ENCODE measurements at regions not wholly inside any gene's neighbourhood (a gene's known extent, or its start where the extent isn't known, plus 50 kb on each side); places are given as distances from the start of the nearest gene placed in this dataset.

DNA sequence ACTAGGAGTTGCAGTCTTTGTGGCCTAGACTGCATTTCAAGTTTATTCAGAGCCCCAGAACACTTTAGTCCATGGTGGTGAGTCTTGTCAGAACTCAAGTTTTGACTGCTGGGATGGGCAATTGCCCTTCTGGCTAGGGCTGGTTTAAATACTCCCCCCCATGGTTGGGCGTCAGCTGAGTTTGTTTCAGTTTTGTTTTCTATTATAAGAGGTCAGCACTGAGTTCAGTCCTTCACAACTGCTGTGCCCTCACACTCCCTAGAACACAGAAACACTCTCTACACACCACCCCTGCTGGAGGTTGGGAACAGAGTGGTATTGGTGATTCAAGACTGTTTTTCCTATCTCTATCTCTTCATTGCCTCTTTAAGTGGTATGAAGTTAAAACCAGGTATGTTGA is 217.0 kb downstream of the GUCY2F start:
- ChIA-PET POLR2A (no interaction called here), CTCF (no interaction called here)
- TF ChIP-seq, protein P1, sequence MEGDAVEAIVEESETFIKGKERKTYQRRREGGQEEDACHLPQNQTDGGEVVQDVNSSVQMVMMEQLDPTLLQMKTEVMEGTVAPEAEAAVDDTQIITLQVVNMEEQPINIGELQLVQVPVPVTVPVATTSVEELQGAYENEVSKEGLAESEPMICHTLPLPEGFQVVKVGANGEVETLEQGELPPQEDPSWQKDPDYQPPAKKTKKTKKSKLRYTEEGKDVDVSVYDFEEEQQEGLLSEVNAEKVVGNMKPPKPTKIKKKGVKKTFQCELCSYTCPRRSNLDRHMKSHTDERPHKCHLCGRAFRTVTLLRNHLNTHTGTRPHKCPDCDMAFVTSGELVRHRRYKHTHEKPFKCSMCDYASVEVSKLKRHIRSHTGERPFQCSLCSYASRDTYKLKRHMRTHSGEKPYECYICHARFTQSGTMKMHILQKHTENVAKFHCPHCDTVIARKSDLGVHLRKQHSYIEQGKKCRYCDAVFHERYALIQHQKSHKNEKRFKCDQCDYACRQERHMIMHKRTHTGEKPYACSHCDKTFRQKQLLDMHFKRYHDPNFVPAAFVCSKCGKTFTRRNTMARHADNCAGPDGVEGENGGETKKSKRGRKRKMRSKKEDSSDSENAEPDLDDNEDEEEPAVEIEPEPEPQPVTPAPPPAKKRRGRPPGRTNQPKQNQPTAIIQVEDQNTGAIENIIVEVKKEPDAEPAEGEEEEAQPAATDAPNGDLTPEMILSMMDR (IDR thresholded peaks at IDR 0.05; ENCODE audit: control extremely low read depth, extremely low read depth, low read depth, missing control alignments) = no peak
- DNase-seq (ENCODE audit: extremely low spot score) = no peak

DNA sequence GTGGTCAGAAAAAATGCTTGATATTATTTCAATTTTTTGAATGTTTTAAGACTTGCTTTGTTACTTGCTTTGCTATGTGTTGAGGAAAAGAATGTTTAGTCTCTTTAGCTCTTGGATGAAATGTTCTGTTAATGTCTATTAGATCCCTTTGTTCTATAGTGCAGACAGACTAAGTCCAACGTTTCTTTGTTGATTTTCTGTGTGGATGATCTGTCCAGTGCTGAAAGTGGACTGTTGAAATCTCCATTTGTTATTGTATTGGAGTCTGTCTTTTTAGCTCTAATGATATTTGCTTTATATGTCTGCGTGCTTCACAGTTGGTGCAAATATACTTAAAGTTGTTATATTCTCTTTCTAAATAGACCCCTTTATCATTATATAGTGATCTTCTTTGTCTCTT is 220.6 kb downstream of the GUCY2F start:
- POLR2A ChIA-PET = no interaction called here
- TF ChIP-seq, protein P1 (IDR thresholded peaks at IDR 0.05; ENCODE audit: control extremely low read depth, extremely low read depth, low read depth, missing control alignments) = no peak

DNA sequence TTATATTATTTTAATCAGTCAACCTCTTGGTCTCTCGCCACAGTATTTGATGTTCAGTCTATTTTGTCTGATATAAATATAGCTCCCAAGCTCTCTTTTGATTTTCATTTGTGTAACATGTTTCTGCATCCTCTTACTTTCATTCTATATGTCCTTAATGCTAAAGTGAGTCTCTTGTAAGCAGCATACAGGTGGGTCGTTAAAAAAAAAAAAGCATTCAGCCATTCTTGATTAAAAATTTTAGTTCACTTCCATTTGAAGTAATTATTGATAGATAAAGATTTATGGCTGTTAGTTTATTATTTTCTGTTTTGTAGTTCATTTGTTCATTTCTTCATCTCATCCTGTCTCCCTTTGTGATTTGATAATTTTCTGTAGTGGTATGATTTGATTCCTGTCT is 229.1 kb downstream of the GUCY2F start:
- TF ChIP-seq, protein P1 (IDR thresholded peaks at IDR 0.05; ENCODE audit: control extremely low read depth, extremely low read depth, low read depth, missing control alignments) = no peak
- ChIA-PET CTCF (no interaction called here), POLR2A (no interaction called here)

More for the DNA sequence above, 220.6 kb downstream of the GUCY2F start:
- no peak for DNase-seq (ENCODE audit: extremely low spot score)
- CTCF ChIA-PET = no interaction called here

DNA sequence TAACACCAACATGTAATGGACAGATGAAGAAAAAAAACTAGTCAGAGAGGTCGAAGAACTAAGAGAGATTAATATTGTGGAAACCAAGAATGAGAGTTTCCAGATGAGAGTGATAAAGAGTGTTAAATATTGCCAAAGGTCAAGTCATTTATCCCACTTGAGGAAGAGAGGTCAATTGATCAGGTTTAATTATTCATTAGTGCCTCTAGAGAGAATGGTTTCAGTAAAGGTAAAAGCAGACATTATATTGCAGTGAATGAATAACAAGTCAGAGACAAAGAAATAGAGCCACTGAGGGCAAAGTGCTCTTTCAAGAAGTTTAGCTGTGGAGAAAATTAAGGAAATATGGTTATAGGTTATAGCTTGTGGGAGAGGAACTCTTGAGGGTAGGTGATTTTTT is 263.1 kb downstream of the GUCY2F start:
- ChIA-PET POLR2A (no interaction called here), CTCF (no interaction called here)
- no peak for DNase-seq (ENCODE audit: extremely low spot score)
- TF ChIP-seq, protein P1 (IDR thresholded peaks at IDR 0.05; ENCODE audit: control extremely low read depth, extremely low read depth, low read depth, missing control alignments) = no peak

More for the DNA sequence above, 229.1 kb downstream of the GUCY2F start:
- no peak for DNase-seq (ENCODE audit: extremely low spot score)

DNA sequence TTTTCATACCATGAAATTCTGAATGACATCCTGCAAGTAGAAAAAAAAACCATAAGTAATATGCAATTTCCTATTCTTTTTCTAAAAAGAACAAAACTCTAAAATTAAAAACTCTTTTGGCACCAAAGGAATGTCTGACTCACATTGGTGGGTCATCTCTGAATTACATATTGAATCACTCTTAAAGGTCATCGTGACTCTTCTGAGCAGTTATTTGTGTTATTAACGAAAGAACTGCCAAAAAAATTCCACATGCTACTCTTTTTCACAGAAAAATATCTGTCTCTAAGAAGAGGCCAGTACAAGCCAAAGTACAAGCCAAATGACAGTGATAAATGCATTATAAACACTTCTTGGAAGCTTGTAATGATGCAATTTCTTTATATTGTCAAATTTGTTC is 282.2 kb downstream of the GUCY2F start:
- ChIA-PET POLR2A (no interaction called here), CTCF (no interaction called here)
- TF ChIP-seq, protein P1 (IDR thresholded peaks at IDR 0.05; ENCODE audit: control extremely low read depth, extremely low read depth, low read depth, missing control alignments) = no peak
- DNase-seq (ENCODE audit: extremely low spot score) = no peak

DNA sequence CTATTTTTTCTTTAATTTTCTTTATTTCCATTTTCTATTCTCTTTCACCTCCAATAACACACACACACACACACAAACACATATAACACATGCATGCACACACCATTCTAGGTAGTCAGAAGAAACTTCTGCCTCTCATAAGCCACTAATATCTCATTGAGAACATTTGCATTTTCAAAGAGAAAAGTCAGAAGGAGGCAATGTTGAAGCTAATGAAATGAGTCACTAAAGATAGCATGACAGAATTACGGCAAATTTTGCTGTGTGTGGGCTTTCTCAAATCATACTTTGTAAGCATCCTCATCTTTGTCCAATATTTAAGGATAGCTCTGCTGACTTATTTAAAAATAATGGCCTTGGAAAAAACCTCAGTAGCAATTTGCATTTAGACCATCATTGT is 291.3 kb downstream of the GUCY2F start:
- DNase-seq (ENCODE audit: extremely low spot score) = no peak
- TF ChIP-seq, protein P1 (IDR thresholded peaks at IDR 0.05; ENCODE audit: control extremely low read depth, extremely low read depth, low read depth, missing control alignments) = no peak
- ChIA-PET POLR2A (no interaction called here), CTCF (no interaction called here)
